GM12878 (cell line): ENCODE measurements at regions not wholly inside any gene's neighbourhood (a gene's known extent, or its start where the extent isn't known, plus 50 kb on each side); places are given as distances from the start of the nearest gene placed in this dataset.

Source experiments
- ATAC-seq: fragments of 200-7000 bp; cut with Tn5 transposase; 3 replicates; pipeline ENCODE4 v1.9.1; 2020; ENCODE audit warnings: mild to moderate bottlenecking, moderate library complexity
- BruUV-seq: library from RNA; stranded (reverse); fragments of 400-500 nt; replicated peaks from 2 replicates; lab custom pipeline; 2021; lab: Mats Ljungman, UMichigan
- CTCF ChIA-PET: fragments of 300-600 bp; sonication (Branson Sonifier 250); formaldehyde crosslinking; extraction: SDS; loops from one replicate; lab custom pipeline; 2021; ENCODE audit warnings: inconsistent platforms; lab: Yijun Ruan, JAX
- POLR2A ChIA-PET: fragments of 350-600 bp; formaldehyde crosslinking; extraction: SDS; loops from one replicate; lab custom pipeline; 2021; ENCODE audit warnings: inconsistent platforms; lab: Charles Lee
- RAD21 ChIA-PET: fragments of 300-600 bp; sonication (Branson Sonifier 250); formaldehyde crosslinking; loops from one replicate; lab custom pipeline; 2023; ENCODE audit warnings: antibody characterized with exemption; ENCODE audit not compliant: unreplicated experiment; lab: Charles Lee
- SMC1A ChIA-PET: fragments of 300-600 bp; sonication (Branson Sonifier 250); formaldehyde crosslinking; loops from one replicate; lab custom pipeline; 2023; ENCODE audit not compliant: unreplicated experiment, uncharacterized antibody; lab: Charles Lee
- DNase-seq: peaks from one replicate; pipeline ENCODE4 v3.0.0-alpha.2; 2011; ENCODE audit warnings: low read depth, low spot score
- FAIRE-seq: peaks from 3 replicates; lab custom pipeline; 2011; peaks lifted over from hg19 to GRCh38; lab: Jason Lieb, UNC
- H2AFZ ChIP-seq: 2 replicates; pipeline ENCODE4 v1.6.0; 2011; ENCODE audit warnings: low read depth, low read length, control low read depth; ENCODE audit not compliant: control insufficient read depth
- H3K27ac ChIP-seq: 2 replicates; pipeline ENCODE4 v1.5.1; 2011; ENCODE audit warnings: control low read depth; ENCODE audit not compliant: control insufficient read depth, insufficient read depth
- H3K27me3 ChIP-seq, 2 experiments: replicated peaks in 1 of 2; 2 replicates each; pipeline versions ENCODE4 v1.6.0 to v1.6.1; 2011; ENCODE audit warnings: low read length in 1 of 2; ENCODE audit not compliant: control insufficient read depth in 2 of 2, insufficient read depth in 2 of 2
- H3K36me3 ChIP-seq, 2 experiments: 2 replicates each; pipeline ENCODE4 v1.5.1; 2011; ENCODE audit warnings: low read length in 1 of 2; ENCODE audit not compliant: control insufficient read depth in 2 of 2, insufficient read depth in 2 of 2
- H3K4me1 ChIP-seq: 2 replicates; pipeline ENCODE4 v1.6.1; 2011; ENCODE audit warnings: mild to moderate bottlenecking, low read length, moderate library complexity, mixed read lengths; ENCODE audit not compliant: control insufficient read depth, insufficient read depth
- H3K4me2 ChIP-seq: 2 replicates; pipeline ENCODE4 v1.6.0; 2011; ENCODE audit warnings: control low read depth; ENCODE audit not compliant: control insufficient read depth, insufficient read depth
- H3K4me3 ChIP-seq: fragments of 200-600 bp; sonication (generic); 2 replicates; pipeline ENCODE4 v1.5.1; 2016
- H3K79me2 ChIP-seq: 2 replicates; pipeline ENCODE4 v1.6.0; 2011; ENCODE audit warnings: low read length; ENCODE audit not compliant: control insufficient read depth, insufficient read depth
- H3K9ac ChIP-seq: 2 replicates; pipeline ENCODE4 v1.8.0; 2011; ENCODE audit warnings: low read length, control low read depth, mixed read lengths; ENCODE audit not compliant: control insufficient read depth, insufficient read depth
- H3K9me3 ChIP-seq: replicated peaks from 3 replicates; pipeline ENCODE4 v1.5.1; 2011; ENCODE audit warnings: mild to moderate bottlenecking, low read length; ENCODE audit not compliant: control insufficient read depth, insufficient read depth
- H4K20me1 ChIP-seq: 2 replicates; pipeline ENCODE4 v1.6.0; 2011; ENCODE audit not compliant: control insufficient read depth, insufficient read depth
- BHLHE40 ChIP-seq, 2 experiments: fragments of 450-650 bp in 1 of 2; IDR thresholded peaks; 2 replicates each; pipeline ENCODE4 v1.6.1; 2011 to 2017; ENCODE audit warnings: low read depth in 2 of 2, borderline replicate concordance in 1 of 2, improper control_type of control experiment in 1 of 2, low read length in 1 of 2, mild to moderate bottlenecking in 1 of 2
- FOXM1 ChIP-seq: IDR thresholded peaks from 2 replicates; pipeline ENCODE4 v1.6.1; 2012; ENCODE audit warnings: low read depth, mild to moderate bottlenecking, inconsistent platforms, low read length, moderate library complexity
- GABPA ChIP-seq: IDR thresholded peaks from 2 replicates; pipeline ENCODE4 v1.6.1; 2014; ENCODE audit warnings: antibody characterized with exemption, low read depth, mild to moderate bottlenecking, inconsistent platforms
- HDAC2 ChIP-seq: fragments of 200-600 bp; sonication (generic); IDR thresholded peaks from 2 replicates; pipeline ENCODE4 v1.6.1; 2017
- KAT2A ChIP-seq: conservative IDR thresholded peaks from 2 replicates; pipeline ENCODE4 v1.6.1; 2011; ENCODE audit warnings: low read depth, low read length; ENCODE audit not compliant: control insufficient read depth
- MXI1 ChIP-seq: fragments of 150-350 bp; IDR thresholded peaks from 2 replicates; pipeline ENCODE4 v1.6.1; 2011; ENCODE audit warnings: low read depth, mild to moderate bottlenecking, inconsistent platforms, low read length, improper control_type of control experiment
- NRF1 ChIP-seq: conservative IDR thresholded peaks from 2 replicates; pipeline ENCODE4 v1.6.1; 2011; ENCODE audit warnings: mild to moderate bottlenecking, low read depth, low read length, improper control_type of control experiment
- SIX5 ChIP-seq: IDR thresholded peaks from 2 replicates; pipeline ENCODE4 v1.6.1; 2011; ENCODE audit warnings: mild to moderate bottlenecking, low read depth, low read length, moderate library complexity; ENCODE audit not compliant: severe bottlenecking
- TCF3 ChIP-seq: IDR thresholded peaks from 2 replicates; pipeline ENCODE4 v1.6.1; 2012; ENCODE audit warnings: low read depth, mild to moderate bottlenecking, low read length, borderline replicate concordance; ENCODE audit not compliant: insufficient read depth
- YBX1 ChIP-seq: fragments of 450-650 bp; IDR thresholded peaks from 2 replicates; pipeline ENCODE4 v1.6.1; 2016; ENCODE audit warnings: antibody characterized with exemption
- ZNF207 ChIP-seq: fragments of 450-650 bp; IDR thresholded peaks from 2 replicates; pipeline ENCODE4 v1.6.1; 2014; ENCODE audit warnings: antibody characterized with exemption, mild to moderate bottlenecking, borderline replicate concordance
- WGBS: methylation state at CpG from one replicate; pipeline ENCODE4 v1.1.6; 2016; ENCODE audit warnings: low lambda C conversion rate; ENCODE audit not compliant: insufficient replicate concordance, insufficient coverage; ENCODE audit errors: missing lambda C conversion rate; 5-methylcytosine and 5-hydroxymethylcytosine counted together
- in situ Hi-C: fragments of 300-500 bp; cut with MboI; formaldehyde crosslinking; loops from 9 replicates; pipeline ENCODE4 v1.14.3; 2018; ENCODE audit warnings: mixed read lengths
- intact Hi-C: fragments of 100-400 bp; cut with micrococcal nuclease; formaldehyde crosslinking; loops from one replicate; pipeline ENCODE4 v1.14.2; 2022; ENCODE audit not compliant: unreplicated experiment
- TF ChIP-seq, protein P1 (sequence below): fragments of 450-650 bp; IDR thresholded peaks from 2 replicates; pipeline ENCODE4 v1.6.1; 2017; ENCODE audit warnings: low read depth, mild to moderate bottlenecking, moderate library complexity
- TF ChIP-seq, protein P2 (sequence below): IDR thresholded peaks from 2 replicates; pipeline ENCODE4 v1.6.1; 2012; ENCODE audit warnings: mild to moderate bottlenecking, low read depth, low read length

DNA sequence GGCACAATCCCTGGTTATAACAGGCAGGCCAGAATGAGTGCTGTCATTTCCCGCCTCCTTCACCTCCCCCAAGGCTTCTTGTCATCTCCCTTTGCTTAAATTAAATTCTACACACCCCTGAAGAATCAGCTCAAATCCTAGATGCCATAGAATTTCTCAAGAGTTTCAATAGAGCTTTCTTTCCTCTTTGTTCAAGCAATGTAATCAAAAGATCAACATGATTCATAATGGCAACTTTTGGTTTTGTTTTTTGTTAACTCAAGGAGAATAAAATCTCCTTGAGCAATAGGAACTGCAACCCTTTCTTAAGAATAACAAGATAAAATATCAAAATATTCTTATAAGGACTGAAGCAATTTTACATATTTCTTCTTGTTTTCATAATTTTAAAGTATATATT, 180.8 kb upstream of the CDK1 start:
- no peaks in the 10 kb centered on the region for H4K20me1 ChIP-seq
- no peak overlapping the region for H3K27ac ChIP-seq
- no peaks in the 10 kb centered on the region for H3K27me3 ChIP-seq
- no peaks in the 10 kb centered on the region for H3K36me3 ChIP-seq
- no peak overlapping the region for H3K4me2 ChIP-seq
- no peak overlapping the region for H3K4me3 ChIP-seq
- no peak overlapping the region for H3K9ac ChIP-seq
- 28% methylated on average over 1 of the region's 1 CpG for WGBS
- H3K9me3 ChIP-seq = no peaks in the 10 kb centered on the region
- no peaks in the 10 kb centered on the region for H3K79me2 ChIP-seq
- DNase-seq = no peak
- RAD21 ChIA-PET = no interaction called here
- H3K4me1 ChIP-seq = no peaks in the 10 kb centered on the region
- no peak for TF ChIP-seq YBX1
- no TSS peak for BruUV-seq
- no peak overlapping the region for H2AFZ ChIP-seq
- SMC1A ChIA-PET = interaction anchor here (1.1 kb wide), 1 partner anchor 11 kb away, joined by 3 read pairs; no protein-coding TSS in a partner anchor
- CTCF ChIA-PET = no interaction called here
- no peak for ATAC-seq
- intact Hi-C loops (no loop called here), in situ Hi-C loops (no loop called here)
- POLR2A ChIA-PET = no interaction called here
- no peak for FAIRE-seq

DNA sequence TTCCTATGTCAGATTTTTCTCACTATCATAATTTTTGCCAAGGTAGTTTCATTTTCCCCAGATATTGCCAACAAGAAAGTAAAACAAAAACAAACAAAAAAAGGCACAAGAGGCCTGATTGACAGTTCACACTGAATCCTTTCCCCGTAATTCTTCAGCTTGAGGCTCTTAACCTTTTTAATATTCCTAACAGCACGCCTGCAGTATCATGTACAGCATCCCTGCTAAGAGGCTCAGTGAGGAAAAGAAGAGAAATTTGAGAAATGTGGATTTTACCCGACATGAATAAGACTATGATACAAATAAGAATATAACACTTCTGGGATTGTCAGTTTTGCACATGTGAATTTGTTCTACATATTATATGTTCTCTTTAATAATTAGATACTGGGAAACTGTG, 182.4 kb upstream of the CDK1 start:
- Histone ChIP-seq H3K79me2 (no peaks in the 10 kb centered on the region), H3K4me3 (no peak overlapping the region), H3K27ac (no peak overlapping the region), H3K4me2 (no peak overlapping the region), H3K9ac (no peak overlapping the region), H3K27me3 (no peaks in the 10 kb centered on the region), H2AFZ (no peak overlapping the region), H3K4me1 (no peaks in the 10 kb centered on the region), H3K36me3 (no peaks in the 10 kb centered on the region), H3K9me3 (no peaks in the 10 kb centered on the region), H4K20me1 (no peaks in the 10 kb centered on the region)
- in situ Hi-C loops = no loop called here
- SMC1A ChIA-PET = interaction anchor here (0.7 kb wide), 1 partner anchor 883 kb away, joined by 3 read pairs; no protein-coding TSS in a partner anchor
- POLR2A ChIA-PET = no interaction called here
- no TSS peak for BruUV-seq
- CTCF ChIA-PET = interaction anchor here (0.9 kb wide), 1 partner anchor 33 kb away, joined by 3 read pairs; no protein-coding TSS in a partner anchor
- WGBS = 41% methylated on average over 3 of the region's 3 CpGs
- ATAC-seq = no peak
- intact Hi-C loops = no loop called here
- no peak for DNase-seq
- no peak for FAIRE-seq
- RAD21 ChIA-PET = no interaction called here
- TF ChIP-seq MXI1 (no peak), FOXM1 (no peak), SIX5 (no peak), NRF1 (no peak), ZNF207 (no peak), BHLHE40 (IDR thresholded peaks at IDR 0.05; ENCODE audit: borderline replicate concordance in 1 of 2, low read depth in 2 of 2, low read length in 1 of 2) (no peak), KAT2A (no peak), GABPA (no peak), TCF3 (no peak), HDAC2 (no peak)
- TF ChIP-seq, protein P1, sequence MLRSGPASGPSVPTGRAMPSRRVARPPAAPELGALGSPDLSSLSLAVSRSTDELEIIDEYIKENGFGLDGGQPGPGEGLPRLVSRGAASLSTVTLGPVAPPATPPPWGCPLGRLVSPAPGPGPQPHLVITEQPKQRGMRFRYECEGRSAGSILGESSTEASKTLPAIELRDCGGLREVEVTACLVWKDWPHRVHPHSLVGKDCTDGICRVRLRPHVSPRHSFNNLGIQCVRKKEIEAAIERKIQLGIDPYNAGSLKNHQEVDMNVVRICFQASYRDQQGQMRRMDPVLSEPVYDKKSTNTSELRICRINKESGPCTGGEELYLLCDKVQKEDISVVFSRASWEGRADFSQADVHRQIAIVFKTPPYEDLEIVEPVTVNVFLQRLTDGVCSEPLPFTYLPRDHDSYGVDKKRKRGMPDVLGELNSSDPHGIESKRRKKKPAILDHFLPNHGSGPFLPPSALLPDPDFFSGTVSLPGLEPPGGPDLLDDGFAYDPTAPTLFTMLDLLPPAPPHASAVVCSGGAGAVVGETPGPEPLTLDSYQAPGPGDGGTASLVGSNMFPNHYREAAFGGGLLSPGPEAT = no peak
- TF ChIP-seq, protein P2, sequence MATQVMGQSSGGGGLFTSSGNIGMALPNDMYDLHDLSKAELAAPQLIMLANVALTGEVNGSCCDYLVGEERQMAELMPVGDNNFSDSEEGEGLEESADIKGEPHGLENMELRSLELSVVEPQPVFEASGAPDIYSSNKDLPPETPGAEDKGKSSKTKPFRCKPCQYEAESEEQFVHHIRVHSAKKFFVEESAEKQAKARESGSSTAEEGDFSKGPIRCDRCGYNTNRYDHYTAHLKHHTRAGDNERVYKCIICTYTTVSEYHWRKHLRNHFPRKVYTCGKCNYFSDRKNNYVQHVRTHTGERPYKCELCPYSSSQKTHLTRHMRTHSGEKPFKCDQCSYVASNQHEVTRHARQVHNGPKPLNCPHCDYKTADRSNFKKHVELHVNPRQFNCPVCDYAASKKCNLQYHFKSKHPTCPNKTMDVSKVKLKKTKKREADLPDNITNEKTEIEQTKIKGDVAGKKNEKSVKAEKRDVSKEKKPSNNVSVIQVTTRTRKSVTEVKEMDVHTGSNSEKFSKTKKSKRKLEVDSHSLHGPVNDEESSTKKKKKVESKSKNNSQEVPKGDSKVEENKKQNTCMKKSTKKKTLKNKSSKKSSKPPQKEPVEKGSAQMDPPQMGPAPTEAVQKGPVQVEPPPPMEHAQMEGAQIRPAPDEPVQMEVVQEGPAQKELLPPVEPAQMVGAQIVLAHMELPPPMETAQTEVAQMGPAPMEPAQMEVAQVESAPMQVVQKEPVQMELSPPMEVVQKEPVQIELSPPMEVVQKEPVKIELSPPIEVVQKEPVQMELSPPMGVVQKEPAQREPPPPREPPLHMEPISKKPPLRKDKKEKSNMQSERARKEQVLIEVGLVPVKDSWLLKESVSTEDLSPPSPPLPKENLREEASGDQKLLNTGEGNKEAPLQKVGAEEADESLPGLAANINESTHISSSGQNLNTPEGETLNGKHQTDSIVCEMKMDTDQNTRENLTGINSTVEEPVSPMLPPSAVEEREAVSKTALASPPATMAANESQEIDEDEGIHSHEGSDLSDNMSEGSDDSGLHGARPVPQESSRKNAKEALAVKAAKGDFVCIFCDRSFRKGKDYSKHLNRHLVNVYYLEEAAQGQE = no peak
